Activated CD8-positive, alpha-beta T cell treated with anti-CD3 and anti-CD28 coated beads for 36 hours (primary cell): ENCODE measurements at regions not wholly inside any gene's neighbourhood (a gene's known extent, or its start where the extent isn't known, plus 50 kb on each side); places are given as distances from the start of the nearest gene placed in this dataset.

ENCODE experiments used
- ATAC-seq: fragments of 200-7000 bp; cut with Tn5 transposase; one replicate; pipeline ENCODE4 v1.10.0; 2021; ENCODE audit warnings: mild to moderate bottlenecking, moderate library complexity
- CTCF ChIA-PET: fragments of 350-600 bp; sonication (Branson Sonifier 250); formaldehyde crosslinking; loops from one replicate; lab custom pipeline; 2021; ENCODE audit warnings: antibody characterized with exemption; lab: Charles Lee
- POLR2A ChIA-PET: fragments of 350-600 bp; sonication (Branson Sonifier 250); formaldehyde crosslinking; loops from one replicate; lab custom pipeline; 2021; ENCODE audit warnings: antibody characterized with exemption; lab: Charles Lee
- DNase-seq: peaks from one replicate; pipeline ENCODE4 v3.0.0-alpha.2; 2020
- H3K27ac Mint-ChIP-seq: one replicate; pipeline ENCODE4 v1.8.0; 2021; ENCODE audit warnings: mild to moderate bottlenecking, mixed read lengths
- H3K27me3 Mint-ChIP-seq: one replicate; pipeline ENCODE4 v1.8.0; 2021; ENCODE audit warnings: mixed read lengths
- H3K36me3 Mint-ChIP-seq: one replicate; pipeline ENCODE4 v1.8.0; 2021; ENCODE audit warnings: low read depth, mixed read lengths
- H3K4me1 Mint-ChIP-seq: one replicate; pipeline ENCODE4 v1.8.0; 2021; ENCODE audit warnings: low read depth, mixed read lengths
- H3K4me3 Mint-ChIP-seq: one replicate; pipeline ENCODE4 v1.8.0; 2021; ENCODE audit warnings: mild to moderate bottlenecking, moderate library complexity, mixed read lengths
- H3K9me3 Mint-ChIP-seq: one replicate; pipeline ENCODE4 v1.8.0; 2021; ENCODE audit warnings: mixed read lengths
- CTCF ChIP-seq: fragments of 200-600 bp; IDR thresholded peaks from one replicate; pipeline ENCODE4 v1.8.0; 2022; ENCODE audit warnings: antibody characterized with exemption, mild to moderate bottlenecking
- intact Hi-C: fragments of 100-400 bp; cut with micrococcal nuclease; formaldehyde crosslinking; loops from one replicate; pipeline ENCODE4 v1.10.0; 2022

GRCh38 chr10:1923998-1924397, 186.7 kb upstream of the ADARB2 start:
- Mint-ChIP-seq H3K4me1 (no peaks in the 10 kb centered on the region), H3K27me3 (peaks cover 3% of the 10 kb centered on the region), H3K4me3 (no peak overlapping the region), H3K9me3 (no peaks in the 10 kb centered on the region), H3K36me3 (no peaks in the 10 kb centered on the region), H3K27ac (no peak overlapping the region)
- CTCF ChIA-PET, result no interaction called here
- intact Hi-C loops, result no loop called here
- DNase-seq, result no peak
- no peak for TF ChIP-seq CTCF
- ATAC-seq, result no peak
- POLR2A ChIA-PET, result no interaction called here

GRCh38 chr10:1923586-1923985, 186.3 kb upstream of the ADARB2 start:
- no peaks in the 10 kb centered on the region for H3K9me3 Mint-ChIP-seq
- no peak overlapping the region for H3K4me3 Mint-ChIP-seq
- no peaks in the 10 kb centered on the region for H3K4me1 Mint-ChIP-seq
- H3K27ac Mint-ChIP-seq, result no peak overlapping the region
- DNase-seq (no peak), ATAC-seq (no peak)
- CTCF ChIA-PET, result no interaction called here
- intact Hi-C loops, result no loop called here
- peaks cover 3% of the 10 kb centered on the region for H3K27me3 Mint-ChIP-seq
- no peak for TF ChIP-seq CTCF
- no peaks in the 10 kb centered on the region for H3K36me3 Mint-ChIP-seq
- POLR2A ChIA-PET, result no interaction called here

GRCh38 chr10:1920941-1921340, 183.6 kb upstream of the ADARB2 start:
- no peaks in the 10 kb centered on the region for H3K9me3 Mint-ChIP-seq
- no peaks in the 10 kb centered on the region for H3K4me1 Mint-ChIP-seq
- intact Hi-C loops, result no loop called here
- DNase-seq (no peak), ATAC-seq (no peak)
- no peak for TF ChIP-seq CTCF
- ChIA-PET CTCF (no interaction called here), POLR2A (no interaction called here)
- no peak overlapping the region for H3K27ac Mint-ChIP-seq
- H3K4me3 Mint-ChIP-seq, result no peak overlapping the region
- peaks cover 3% of the 10 kb centered on the region for H3K27me3 Mint-ChIP-seq
- H3K36me3 Mint-ChIP-seq, result no peaks in the 10 kb centered on the region

GRCh38 chr10:1920127-1920526, 182.8 kb upstream of the ADARB2 start:
- no peak for TF ChIP-seq CTCF
- no peaks in the 10 kb centered on the region for H3K4me1 Mint-ChIP-seq
- no peaks in the 10 kb centered on the region for H3K36me3 Mint-ChIP-seq
- H3K27me3 Mint-ChIP-seq, result peaks cover 3% of the 10 kb centered on the region
- ATAC-seq (no peak), DNase-seq (no peak)
- H3K27ac Mint-ChIP-seq, result no peak overlapping the region
- H3K9me3 Mint-ChIP-seq, result no peaks in the 10 kb centered on the region
- intact Hi-C loops, result no loop called here
- ChIA-PET POLR2A (no interaction called here), CTCF (no interaction called here)
- no peak overlapping the region for H3K4me3 Mint-ChIP-seq

- Mint-ChIP-seq H3K4me1 (no peaks in the 10 kb centered on the region), H3K36me3 (no peaks in the 10 kb centered on the region), H3K27ac (no peak overlapping the region), H3K9me3 (no peaks in the 10 kb centered on the region), H3K4me3 (no peak overlapping the region), H3K27me3 (no peaks in the 10 kb centered on the region)
- TF ChIP-seq CTCF, result no peak
- ATAC-seq (no peak), DNase-seq (no peak)
- POLR2A ChIA-PET, result no interaction called here
- CTCF ChIA-PET, result no interaction called here
- intact Hi-C loops, result no loop called here
Observed at GRCh38 chr10:1911771-1912170, 174.4 kb upstream of the ADARB2 start.
